ENCODE measurements at regions not wholly inside any gene's neighbourhood (a gene's known extent, or its start where the extent isn't known, plus 50 kb on each side); places are given as distances from the start of the nearest gene placed in this dataset.

DNA sequence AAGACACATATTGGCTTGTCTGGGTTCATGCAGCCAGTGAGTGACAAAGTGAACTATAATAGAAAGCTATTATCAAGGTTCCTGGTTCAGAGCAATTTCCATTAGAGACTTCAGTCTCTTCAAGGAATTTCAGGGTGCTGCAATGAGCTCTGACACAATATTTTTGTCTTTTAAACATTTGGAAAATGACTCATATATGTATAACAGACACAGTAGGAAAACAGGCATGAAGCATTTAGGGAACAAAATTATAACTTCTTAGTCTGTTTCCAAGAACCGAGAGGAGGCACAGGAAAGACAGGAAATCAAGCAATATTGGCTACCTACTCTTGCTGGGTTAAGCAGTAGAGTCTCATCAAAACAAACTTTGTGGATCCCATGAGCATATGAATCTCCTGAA is 170.4 kb downstream of the PTPRC start:
- H3K36me3 ChIP-seq (ENCODE audit: control insufficient read depth in 2 of 2, insufficient read depth in 2 of 2, low read length in 2 of 2) = no peaks in the 10 kb centered on the region
- H3K27me3 ChIP-seq (ENCODE audit: control insufficient read depth in 2 of 2, insufficient read depth in 2 of 2, low read length in 2 of 2) = no peaks in the 10 kb centered on the region

GRCh38 chr1:198811449-198811848 is 172.6 kb downstream of the PTPRC start:
- H3K27me3 ChIP-seq (ENCODE audit: control insufficient read depth in 2 of 2, insufficient read depth in 2 of 2, low read length in 2 of 2) = no peaks in the 10 kb centered on the region
- no peaks in the 10 kb centered on the region for H3K9me3 ChIP-seq (ENCODE audit: control insufficient read depth in 2 of 2, low read length in 2 of 2)
- no peak overlapping the region for H3K27ac ChIP-seq (ENCODE audit: low read depth in 2 of 2, low read length in 2 of 2)
- no peaks in the 10 kb centered on the region for H3K4me1 ChIP-seq (ENCODE audit: control insufficient read depth in 2 of 2, insufficient read depth in 2 of 2, low read length in 2 of 2)
- no peaks in the 10 kb centered on the region for H3K36me3 ChIP-seq (ENCODE audit: control insufficient read depth in 2 of 2, insufficient read depth in 2 of 2, low read length in 2 of 2)
- H3K9ac ChIP-seq (ENCODE audit: low read depth in 1 of 2, low read length in 2 of 2) = no peak overlapping the region
- H3K4me3 ChIP-seq (ENCODE audit: low read length in 2 of 2) = no peak overlapping the region

More for the DNA sequence above, 170.4 kb downstream of the PTPRC start:
- Histone ChIP-seq H3K27ac (ENCODE audit: low read depth in 2 of 2, low read length in 2 of 2) (no peak overlapping the region), H3K9me3 (ENCODE audit: control insufficient read depth in 2 of 2, low read length in 2 of 2) (no peaks in the 10 kb centered on the region), H3K9ac (ENCODE audit: low read depth in 1 of 2, low read length in 2 of 2) (no peak overlapping the region), H3K4me3 (ENCODE audit: low read length in 2 of 2) (no peak overlapping the region), H3K4me1 (ENCODE audit: control insufficient read depth in 2 of 2, insufficient read depth in 2 of 2, low read length in 2 of 2) (no peaks in the 10 kb centered on the region)

GRCh38 chr1:198823626-198824025 is 184.8 kb downstream of the PTPRC start:
- Histone ChIP-seq H3K36me3 (ENCODE audit: control insufficient read depth in 2 of 2, insufficient read depth in 2 of 2, low read length in 2 of 2) (no peaks in the 10 kb centered on the region), H3K27ac (ENCODE audit: low read depth in 2 of 2, low read length in 2 of 2) (no peak overlapping the region), H3K9ac (ENCODE audit: low read depth in 1 of 2, low read length in 2 of 2) (no peak overlapping the region), H3K4me1 (ENCODE audit: control insufficient read depth in 2 of 2, insufficient read depth in 2 of 2, low read length in 2 of 2) (no peaks in the 10 kb centered on the region), H3K9me3 (ENCODE audit: control insufficient read depth in 2 of 2, low read length in 2 of 2) (no peaks in the 10 kb centered on the region), H3K4me3 (ENCODE audit: low read length in 2 of 2) (no peak overlapping the region), H3K27me3 (ENCODE audit: control insufficient read depth in 2 of 2, insufficient read depth in 2 of 2, low read length in 2 of 2) (no peaks in the 10 kb centered on the region)

GRCh38 chr1:198825254-198825653 is 186.4 kb downstream of the PTPRC start:
- Histone ChIP-seq H3K36me3 (ENCODE audit: control insufficient read depth in 2 of 2, insufficient read depth in 2 of 2, low read length in 2 of 2) (no peaks in the 10 kb centered on the region), H3K4me1 (ENCODE audit: control insufficient read depth in 2 of 2, insufficient read depth in 2 of 2, low read length in 2 of 2) (no peaks in the 10 kb centered on the region), H3K27me3 (ENCODE audit: control insufficient read depth in 2 of 2, insufficient read depth in 2 of 2, low read length in 2 of 2) (no peaks in the 10 kb centered on the region), H3K9me3 (ENCODE audit: control insufficient read depth in 2 of 2, low read length in 2 of 2) (no peaks in the 10 kb centered on the region), H3K27ac (ENCODE audit: low read depth in 2 of 2, low read length in 2 of 2) (no peak overlapping the region), H3K4me3 (ENCODE audit: low read length in 2 of 2) (no peak overlapping the region), H3K9ac (ENCODE audit: low read depth in 1 of 2, low read length in 2 of 2) (no peak overlapping the region)

DNA sequence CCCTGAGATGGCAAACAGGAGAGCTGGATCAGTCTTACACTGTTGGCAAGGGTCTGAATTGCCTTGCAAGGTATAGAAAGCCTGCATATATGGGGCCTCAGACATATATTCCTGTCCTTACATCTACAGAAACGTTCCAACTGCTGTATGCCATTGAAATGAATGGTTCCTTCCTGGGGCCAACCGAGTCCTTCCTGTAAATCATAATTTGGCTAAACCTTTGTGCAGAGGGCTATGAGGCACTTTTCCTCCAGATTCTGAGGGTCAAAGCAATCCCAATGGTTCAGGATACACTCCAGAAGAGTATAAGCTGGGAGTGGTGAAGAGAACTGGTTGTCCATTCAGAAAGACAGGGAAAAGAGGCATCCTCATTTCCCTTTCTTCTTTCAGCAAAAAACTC is 190.5 kb downstream of the PTPRC start:
- H3K9me3 ChIP-seq (ENCODE audit: control insufficient read depth in 2 of 2, low read length in 2 of 2) = no peaks in the 10 kb centered on the region
- H3K4me3 ChIP-seq (ENCODE audit: low read length in 2 of 2) = no peak overlapping the region
- H3K36me3 ChIP-seq (ENCODE audit: control insufficient read depth in 2 of 2, insufficient read depth in 2 of 2, low read length in 2 of 2) = no peaks in the 10 kb centered on the region
- H3K27me3 ChIP-seq (ENCODE audit: control insufficient read depth in 2 of 2, insufficient read depth in 2 of 2, low read length in 2 of 2) = no peaks in the 10 kb centered on the region
- H3K27ac ChIP-seq (ENCODE audit: low read depth in 2 of 2, low read length in 2 of 2) = no peak overlapping the region
- no peak overlapping the region for H3K9ac ChIP-seq (ENCODE audit: low read depth in 1 of 2, low read length in 2 of 2)
- H3K4me1 ChIP-seq (ENCODE audit: control insufficient read depth in 2 of 2, insufficient read depth in 2 of 2, low read length in 2 of 2) = no peaks in the 10 kb centered on the region

DNA sequence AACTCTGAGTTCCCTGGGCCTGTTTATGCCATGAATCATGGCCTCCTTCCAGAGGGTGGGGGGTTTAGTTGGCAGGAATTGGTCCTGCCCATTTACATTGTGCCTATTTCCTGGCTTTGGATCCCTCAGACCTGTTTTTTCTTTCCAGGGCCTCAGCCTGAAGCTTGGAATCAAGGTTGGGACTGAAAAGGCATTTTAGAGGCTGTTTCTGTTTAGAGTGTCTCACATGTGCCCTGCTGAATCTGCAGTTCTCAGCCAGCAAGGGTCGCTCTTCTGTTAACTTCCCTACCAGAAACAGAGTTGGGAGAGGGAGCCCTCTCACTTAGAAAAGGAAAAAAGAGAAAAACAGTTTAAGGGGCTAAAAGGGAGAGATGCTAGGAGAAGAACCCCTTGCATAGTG is 191.1 kb downstream of the PTPRC start:
- Histone ChIP-seq H3K4me1 (ENCODE audit: control insufficient read depth in 2 of 2, insufficient read depth in 2 of 2, low read length in 2 of 2) (no peaks in the 10 kb centered on the region), H3K27me3 (ENCODE audit: control insufficient read depth in 2 of 2, insufficient read depth in 2 of 2, low read length in 2 of 2) (no peaks in the 10 kb centered on the region), H3K9ac (ENCODE audit: low read depth in 1 of 2, low read length in 2 of 2) (no peak overlapping the region), H3K9me3 (ENCODE audit: control insufficient read depth in 2 of 2, low read length in 2 of 2) (no peaks in the 10 kb centered on the region), H3K4me3 (ENCODE audit: low read length in 2 of 2) (no peak overlapping the region), H3K27ac (ENCODE audit: low read depth in 2 of 2, low read length in 2 of 2) (no peak overlapping the region), H3K36me3 (ENCODE audit: control insufficient read depth in 2 of 2, insufficient read depth in 2 of 2, low read length in 2 of 2) (no peaks in the 10 kb centered on the region)

DNA sequence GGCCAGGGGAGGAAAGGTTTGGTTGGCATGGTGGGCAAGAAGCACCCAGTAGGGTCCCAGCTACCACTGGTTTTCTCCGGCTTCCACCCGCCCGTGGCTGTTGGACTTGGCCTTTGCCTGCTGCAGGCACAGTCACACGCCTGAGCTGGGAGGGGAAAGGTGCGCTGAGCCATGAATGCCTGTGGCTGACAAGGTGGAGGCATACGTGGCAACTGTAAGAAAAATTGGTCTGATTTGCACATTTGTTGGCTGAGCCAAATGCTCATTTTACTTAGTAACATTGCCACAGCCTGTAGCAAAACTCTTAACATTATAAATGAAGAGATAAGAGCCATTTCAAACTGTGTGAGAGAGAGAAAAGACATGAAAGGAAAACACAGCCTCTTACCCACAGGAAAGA is 191.6 kb downstream of the PTPRC start:
- Histone ChIP-seq H3K27me3 (ENCODE audit: control insufficient read depth in 2 of 2, insufficient read depth in 2 of 2, low read length in 2 of 2) (no peaks in the 10 kb centered on the region), H3K9ac (ENCODE audit: low read depth in 1 of 2, low read length in 2 of 2) (no peak overlapping the region), H3K4me3 (ENCODE audit: low read length in 2 of 2) (no peak overlapping the region), H3K36me3 (ENCODE audit: control insufficient read depth in 2 of 2, insufficient read depth in 2 of 2, low read length in 2 of 2) (no peaks in the 10 kb centered on the region), H3K9me3 (ENCODE audit: control insufficient read depth in 2 of 2, low read length in 2 of 2) (no peaks in the 10 kb centered on the region), H3K27ac (ENCODE audit: low read depth in 2 of 2, low read length in 2 of 2) (no peak overlapping the region), H3K4me1 (ENCODE audit: control insufficient read depth in 2 of 2, insufficient read depth in 2 of 2, low read length in 2 of 2) (no peaks in the 10 kb centered on the region)

DNA sequence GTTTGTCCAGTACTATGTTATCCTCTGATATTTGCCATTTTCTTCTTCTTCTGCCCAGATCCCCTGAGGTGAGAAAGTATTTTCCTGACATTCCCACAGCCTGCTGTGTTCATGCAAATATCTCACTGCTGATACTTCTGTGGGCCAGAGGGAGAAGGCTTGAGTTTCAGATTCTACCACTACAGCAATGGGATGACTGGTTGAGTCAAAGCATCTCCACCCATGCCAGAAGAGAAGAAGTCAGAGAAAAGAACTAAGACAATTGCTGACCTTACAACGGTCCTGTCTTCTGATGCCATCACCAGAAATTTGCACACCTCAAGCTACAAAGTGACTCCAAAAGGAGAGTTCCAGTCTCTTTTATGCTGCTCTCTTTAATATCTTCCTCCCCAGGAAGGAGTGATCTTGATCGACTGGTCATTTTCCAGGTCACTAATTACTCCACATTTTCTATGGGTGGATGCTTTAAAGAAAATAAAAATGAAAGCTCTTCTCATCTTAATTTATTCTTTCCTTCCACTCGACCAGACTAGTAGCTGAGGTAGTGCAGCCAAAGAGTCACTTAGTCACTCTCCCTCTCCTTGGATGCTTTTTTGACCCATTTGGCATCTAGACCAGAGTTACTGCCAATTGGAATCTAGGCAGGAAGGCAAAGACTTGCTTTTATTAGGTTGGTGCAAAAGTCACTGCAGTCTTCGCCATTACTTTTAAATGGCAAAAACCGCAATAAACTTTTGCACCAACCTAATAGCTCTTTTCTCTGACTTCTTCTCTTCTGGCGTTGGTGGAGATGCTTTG is 195.1 kb downstream of the PTPRC start:
- Histone ChIP-seq H3K4me1 (ENCODE audit: control insufficient read depth in 2 of 2, insufficient read depth in 2 of 2, low read length in 2 of 2) (peaks cover 5 to 8% of the 10 kb centered on the region in 2 donors), H3K4me3 (ENCODE audit: low read length in 2 of 2) (no peak overlapping the region), H3K9me3 (ENCODE audit: control insufficient read depth in 2 of 2, low read length in 2 of 2) (no peaks in the 10 kb centered on the region), H3K36me3 (ENCODE audit: control insufficient read depth in 2 of 2, insufficient read depth in 2 of 2, low read length in 2 of 2) (no peaks in the 10 kb centered on the region), H3K27me3 (ENCODE audit: control insufficient read depth in 2 of 2, insufficient read depth in 2 of 2, low read length in 2 of 2) (no peaks in the 10 kb centered on the region), H3K9ac (ENCODE audit: low read depth in 1 of 2, low read length in 2 of 2) (no peak overlapping the region), H3K27ac (ENCODE audit: low read depth in 2 of 2, low read length in 2 of 2) (no peak overlapping the region)

DNA sequence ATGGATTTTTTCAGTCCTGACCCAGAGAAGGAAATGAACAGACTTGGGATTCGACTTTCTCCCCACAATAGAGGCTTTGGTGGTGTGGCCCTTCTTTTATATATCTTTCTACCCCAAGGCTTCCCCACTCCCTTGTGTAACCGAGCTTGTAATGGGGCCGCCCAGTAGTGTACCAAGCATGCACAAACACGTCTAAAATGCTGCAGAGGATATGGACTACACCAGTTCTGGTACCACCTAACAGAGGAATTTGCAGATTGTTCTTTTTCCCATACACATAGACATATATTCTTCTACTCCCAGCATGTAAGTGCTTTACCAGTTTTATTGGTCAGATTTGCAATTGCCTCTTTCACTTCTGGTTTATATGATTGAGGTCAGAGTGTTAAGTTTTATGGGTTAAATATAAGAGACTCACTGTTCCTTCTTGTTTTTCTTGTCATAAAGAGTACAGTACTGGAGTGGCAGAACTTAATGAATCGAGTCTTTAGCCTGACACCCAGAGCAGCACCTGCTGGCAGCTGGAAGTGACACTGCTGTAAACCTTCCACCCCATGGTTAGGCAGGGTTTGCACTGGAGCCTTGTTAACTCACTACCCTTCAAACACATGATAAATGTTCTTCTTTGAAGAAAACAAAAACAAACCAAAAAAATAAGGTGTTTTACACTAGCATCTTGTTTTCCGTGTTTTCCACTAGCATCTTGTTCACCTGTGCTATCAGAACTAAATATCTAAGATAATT is 198.6 kb downstream of the PTPRC start:
- H3K4me1 ChIP-seq (ENCODE audit: control insufficient read depth in 2 of 2, insufficient read depth in 2 of 2, low read length in 2 of 2) = peaks cover 5 to 8% of the 10 kb centered on the region in 2 donors
- no peaks in the 10 kb centered on the region for H3K36me3 ChIP-seq (ENCODE audit: control insufficient read depth in 2 of 2, insufficient read depth in 2 of 2, low read length in 2 of 2)
- H3K9ac ChIP-seq (ENCODE audit: low read depth in 1 of 2, low read length in 2 of 2) = no peak overlapping the region
- peak overlapping the region in 1 of 2 donors; percentile 23 for H3K4me3 ChIP-seq (ENCODE audit: low read length in 2 of 2)
- H3K9me3 ChIP-seq (ENCODE audit: control insufficient read depth in 2 of 2, low read length in 2 of 2) = no peaks in the 10 kb centered on the region
- no peaks in the 10 kb centered on the region for H3K27me3 ChIP-seq (ENCODE audit: control insufficient read depth in 2 of 2, insufficient read depth in 2 of 2, low read length in 2 of 2)
- H3K27ac ChIP-seq (ENCODE audit: low read depth in 2 of 2, low read length in 2 of 2) = peak overlapping the region; percentile 12 to 66

- Histone ChIP-seq H3K27ac (ENCODE audit: low read depth in 2 of 2, low read length in 2 of 2) (no peak overlapping the region), H3K36me3 (ENCODE audit: control insufficient read depth in 2 of 2, insufficient read depth in 2 of 2, low read length in 2 of 2) (no peaks in the 10 kb centered on the region), H3K9ac (ENCODE audit: low read depth in 1 of 2, low read length in 2 of 2) (no peak overlapping the region), H3K4me1 (ENCODE audit: control insufficient read depth in 2 of 2, insufficient read depth in 2 of 2, low read length in 2 of 2) (peaks cover 5 to 8% of the 10 kb centered on the region in 2 donors), H3K9me3 (ENCODE audit: control insufficient read depth in 2 of 2, low read length in 2 of 2) (no peaks in the 10 kb centered on the region), H3K4me3 (ENCODE audit: low read length in 2 of 2) (no peak overlapping the region), H3K27me3 (ENCODE audit: control insufficient read depth in 2 of 2, insufficient read depth in 2 of 2, low read length in 2 of 2) (no peaks in the 10 kb centered on the region)
Observed at GRCh38 chr1:198838022-198838342, 199.1 kb downstream of the PTPRC start.

Measured in mucosa of rectum (tissue), 2 donors.